HG03280 (cell line): ENCODE measurements at regions not wholly inside any gene's neighbourhood (a gene's known extent, or its start where the extent isn't known, plus 50 kb on each side); places are given as distances from the start of the nearest gene placed in this dataset.

Experiments
- ATAC-seq: cut with Tn5 transposase; IDR thresholded peaks from one replicate; pipeline ENCODE4 v1.9.1; 2021; ENCODE audit warnings: mild to moderate bottlenecking, moderate library complexity; ENCODE audit not compliant: unreplicated experiment

- no peak for ATAC-seq
Observed at GRCh38 chr4:174122705-174123104, 160.8 kb downstream of the FBXO8 start.

DNA sequence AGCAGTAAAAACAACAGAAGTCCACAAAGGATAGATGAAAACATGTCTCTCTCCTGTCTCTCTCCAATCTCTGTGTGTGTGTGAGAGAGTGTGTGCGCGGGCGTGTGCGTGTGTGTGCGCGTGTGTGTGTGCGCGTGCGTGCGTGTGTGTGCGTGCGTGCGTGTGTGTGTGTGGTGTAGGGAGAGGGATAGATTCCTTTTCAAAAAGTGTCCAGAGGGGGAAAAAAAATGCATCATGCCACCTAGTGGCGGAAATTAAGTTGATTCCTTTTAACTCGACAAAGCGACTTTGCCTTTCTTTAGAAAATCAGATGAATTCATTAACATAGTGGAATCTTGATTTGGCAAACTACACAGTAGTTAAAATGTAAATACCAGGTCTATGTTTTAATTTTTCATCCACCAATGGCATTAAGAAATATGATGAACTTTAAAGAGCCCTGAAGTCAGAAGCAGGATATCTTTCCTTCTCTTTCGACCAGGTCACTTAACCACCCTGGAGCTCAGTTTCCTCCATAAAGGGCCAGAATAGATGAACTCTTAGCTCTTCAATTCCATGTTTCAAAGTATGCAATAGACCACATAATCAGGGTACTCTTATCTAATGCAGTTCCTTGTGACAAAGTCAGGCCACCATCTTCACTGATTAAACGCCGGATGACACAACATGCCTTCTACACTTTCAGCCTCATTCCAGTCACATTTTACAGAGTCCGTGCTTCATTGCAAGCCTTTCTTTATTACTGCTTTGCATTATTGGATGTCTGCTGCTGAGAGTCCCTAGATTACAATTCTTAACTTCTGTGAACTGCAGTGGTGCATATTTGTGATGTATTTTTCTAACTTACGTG lies 162.8 kb downstream of the FBXO8 start:
- no peak for ATAC-seq

DNA sequence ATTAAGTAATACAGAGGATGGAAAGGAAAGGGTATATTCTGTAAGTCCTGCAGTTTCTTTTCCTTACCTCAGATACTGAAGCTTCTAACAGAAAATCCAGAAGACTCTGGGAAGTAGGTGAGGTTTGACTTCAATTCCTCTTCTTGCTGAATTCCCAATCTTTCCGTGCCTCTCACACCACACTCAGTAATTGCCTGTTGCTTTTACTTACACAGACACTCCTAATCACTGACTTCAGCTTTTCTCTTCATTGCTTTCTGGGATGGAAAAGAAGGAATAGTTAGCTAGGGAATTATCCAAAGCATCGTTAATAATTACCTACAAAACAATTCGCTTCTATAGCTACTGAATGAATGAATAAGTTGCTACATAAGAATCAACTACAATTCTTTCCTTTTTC lies 163.6 kb downstream of the FBXO8 start:
- ATAC-seq = no peak

DNA sequence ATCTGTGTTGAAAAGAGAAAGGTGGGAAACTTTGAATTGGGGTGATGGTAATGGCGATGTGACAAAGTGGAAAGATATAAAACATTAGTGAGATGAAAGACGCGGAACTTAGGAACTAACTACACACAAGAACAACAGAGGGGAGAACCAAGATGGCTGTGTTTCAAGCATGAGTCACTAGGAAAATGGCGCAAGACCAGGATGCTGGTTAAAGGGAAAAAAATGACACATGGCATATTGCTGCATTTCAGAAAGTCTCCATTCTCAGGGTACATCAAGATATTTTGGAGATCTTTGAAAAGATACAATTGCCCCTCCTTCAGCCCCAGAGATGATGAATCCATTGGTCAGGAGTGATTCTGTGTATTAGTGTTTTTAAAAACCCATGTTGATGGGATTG lies 164.4 kb downstream of the FBXO8 start:
- no peak for ATAC-seq

- ATAC-seq = no peak
Observed at GRCh38 chr4:174118171-174118570, 165.3 kb downstream of the FBXO8 start.

GRCh38 chr4:174117445-174117844 lies 166.0 kb downstream of the FBXO8 start:
- ATAC-seq = no peak

- no peak for ATAC-seq
Observed at GRCh38 chr4:174116021-174116420, 167.4 kb downstream of the FBXO8 start.

DNA sequence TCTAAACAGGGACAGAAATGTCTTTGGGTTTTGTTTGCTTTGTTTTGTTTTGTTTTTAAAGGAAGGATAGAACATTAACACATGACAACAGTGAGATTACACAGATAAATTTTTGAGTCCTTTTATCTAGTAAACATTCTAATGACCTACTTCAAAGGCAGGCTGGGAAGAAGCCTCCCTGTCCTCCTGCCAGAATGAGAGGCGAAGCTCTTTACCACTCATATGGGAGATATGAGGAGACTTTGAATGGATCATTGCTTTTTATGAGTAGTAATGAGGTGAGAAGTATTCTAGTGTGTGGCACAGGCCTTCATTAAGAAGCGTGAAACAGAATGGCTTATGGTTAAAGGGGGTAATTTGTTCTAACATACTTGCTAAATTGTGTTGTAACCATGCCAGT lies 172.0 kb downstream of the FBXO8 start:
- no peak for ATAC-seq

DNA sequence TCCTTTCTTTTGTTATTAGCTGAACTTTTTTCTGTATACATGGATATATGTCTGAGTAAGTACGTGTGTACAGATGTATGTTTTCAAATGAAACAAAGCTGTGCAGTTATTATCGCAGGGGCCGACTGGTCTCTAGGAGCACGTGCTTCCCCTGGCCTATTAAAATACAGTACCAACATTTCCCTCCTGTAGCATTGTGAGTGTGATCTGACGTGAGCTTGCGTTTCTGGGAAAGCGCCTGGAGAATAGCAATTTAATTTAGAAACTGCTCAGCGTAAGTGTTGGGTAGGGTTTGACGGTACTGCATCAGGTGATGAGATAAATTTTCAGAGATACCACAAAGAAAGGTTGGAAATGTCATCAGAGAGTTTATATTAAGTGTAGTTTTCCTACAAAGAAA lies 173.3 kb downstream of the FBXO8 start:
- no peak for ATAC-seq

GRCh38 chr4:174107746-174108354 lies 175.6 kb downstream of the FBXO8 start:
- no peak for ATAC-seq

DNA sequence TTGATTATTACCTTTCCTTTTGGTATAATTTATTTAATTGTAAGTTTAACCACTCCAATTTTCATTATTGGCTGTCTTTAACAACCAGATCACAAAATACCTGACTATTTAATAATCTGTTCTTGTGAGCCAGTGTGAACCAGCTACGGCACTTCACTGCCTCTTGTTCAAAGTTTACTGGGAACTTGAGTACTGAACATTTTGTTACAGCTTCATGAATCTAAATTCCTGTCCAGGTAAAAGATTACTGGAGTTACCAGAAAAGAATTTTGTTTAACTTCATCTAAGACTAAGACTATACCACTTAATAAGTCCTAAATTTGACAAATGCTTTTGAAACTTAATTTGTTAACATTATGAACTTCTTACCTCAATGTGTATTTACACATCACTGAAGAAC lies 178.3 kb downstream of the FBXO8 start:
- ATAC-seq = no peak

- ATAC-seq = no peak
Observed at GRCh38 chr4:174100910-174101309, 182.6 kb downstream of the FBXO8 start.

GRCh38 chr4:174099712-174100111 lies 183.8 kb downstream of the FBXO8 start:
- no peak for ATAC-seq

DNA sequence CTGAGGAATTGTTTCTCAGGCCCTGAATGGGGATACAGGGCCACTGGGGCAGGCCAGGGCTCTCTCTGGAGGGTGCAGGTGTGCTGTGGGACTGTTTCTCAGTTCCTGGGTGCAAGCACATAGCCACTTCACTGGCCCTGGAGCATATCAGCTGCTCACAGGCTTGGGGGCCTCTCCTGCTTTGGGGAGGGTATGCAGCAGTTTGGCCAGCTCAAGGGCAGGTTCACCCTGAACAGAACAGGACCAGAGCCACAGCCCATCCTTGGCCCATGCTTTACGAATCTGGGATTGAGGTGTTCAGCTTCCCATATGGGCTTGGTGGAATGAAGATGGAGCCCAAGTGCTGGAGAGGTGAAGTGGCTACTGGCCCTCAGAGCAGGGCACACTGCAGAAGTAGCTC lies 186.5 kb downstream of the FBXO8 start:
- no peak for ATAC-seq

DNA sequence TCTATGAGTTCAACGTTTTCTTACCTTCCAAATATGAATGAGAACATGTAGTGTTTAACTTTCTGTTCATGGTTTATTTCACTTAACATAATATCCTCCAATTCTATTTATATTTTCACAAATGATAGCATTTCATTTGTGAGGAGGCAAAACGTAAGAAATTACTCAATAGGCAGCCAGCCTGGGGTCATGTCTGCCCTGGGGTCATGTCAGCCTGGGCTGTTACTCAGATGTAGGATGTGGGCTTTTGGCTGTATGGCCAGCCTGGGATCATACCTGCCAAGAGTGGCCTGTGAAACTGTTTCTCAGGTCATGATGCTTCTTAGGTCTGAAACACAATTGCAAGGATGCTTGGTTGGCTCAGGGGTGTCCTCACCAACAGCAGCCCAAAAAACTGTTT lies 187.0 kb downstream of the FBXO8 start:
- ATAC-seq = no peak

DNA sequence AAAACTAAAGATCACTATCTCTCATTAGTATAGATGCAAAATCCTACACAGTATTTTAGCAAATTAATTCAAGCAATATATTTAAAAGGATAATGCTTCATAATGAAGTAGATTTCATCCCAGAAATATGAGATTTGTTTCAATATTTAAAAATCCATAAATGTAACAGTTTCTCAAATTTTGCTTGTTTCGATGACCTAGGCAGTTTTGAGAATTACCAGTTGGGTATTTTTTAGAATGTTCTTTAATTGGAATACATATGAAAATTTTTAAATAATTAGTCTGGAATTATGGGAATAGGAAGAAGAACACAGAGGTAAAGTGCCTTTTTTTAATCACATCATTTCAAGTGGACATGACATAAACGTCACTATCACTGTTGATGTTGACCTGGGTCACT lies 192.3 kb downstream of the FBXO8 start:
- ATAC-seq = no peak

GRCh38 chr4:174089711-174090110 lies 193.8 kb downstream of the FBXO8 start:
- ATAC-seq = no peak

DNA sequence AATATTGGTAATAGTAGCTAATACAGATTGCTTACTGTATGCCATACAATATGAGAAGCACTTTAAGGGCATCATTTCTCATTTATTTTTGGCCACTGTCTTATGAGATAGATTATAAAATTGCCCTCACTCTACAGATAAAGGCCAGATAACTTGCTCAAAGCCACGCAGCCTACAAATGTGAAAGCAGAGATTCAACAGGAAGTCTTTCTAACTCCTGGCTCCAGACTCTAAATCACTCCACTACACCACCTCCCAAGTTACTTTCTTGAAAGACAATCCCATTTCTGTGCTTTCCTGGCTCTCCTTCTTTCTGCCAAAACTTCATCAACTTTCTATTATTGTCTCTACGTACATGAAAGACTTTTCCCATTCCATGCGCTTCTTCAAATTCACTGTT lies 194.7 kb downstream of the FBXO8 start:
- no peak for ATAC-seq

GRCh38 chr4:174086829-174087799 lies 196.4 kb downstream of the FBXO8 start:
- ATAC-seq = no peak

DNA sequence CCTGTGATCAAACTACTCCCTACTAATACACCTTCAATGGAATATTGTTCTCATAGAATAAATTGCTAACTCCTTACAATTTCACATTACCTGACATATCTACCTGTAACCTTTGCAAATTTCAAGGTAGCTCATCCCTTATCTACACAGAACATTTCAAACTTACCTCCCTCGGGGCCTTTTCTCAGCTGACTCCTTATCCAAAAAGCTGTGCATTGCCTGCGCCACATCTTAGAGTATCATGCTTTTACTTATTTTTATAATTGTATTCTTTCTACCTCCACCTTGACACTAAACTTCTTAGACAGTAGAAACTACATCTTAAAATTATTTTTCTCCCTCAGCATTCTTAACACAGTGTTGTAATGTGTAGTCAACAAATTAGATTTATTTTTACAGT lies 198.5 kb downstream of the FBXO8 start:
- ATAC-seq = no peak

GRCh38 chr4:174084542-174084941 lies 198.9 kb downstream of the FBXO8 start:
- no peak for ATAC-seq
